ENCODE measurements at regions not wholly inside any gene's neighbourhood (a gene's known extent, or its start where the extent isn't known, plus 50 kb on each side); places are given as distances from the start of the nearest gene placed in this dataset.

DNA sequence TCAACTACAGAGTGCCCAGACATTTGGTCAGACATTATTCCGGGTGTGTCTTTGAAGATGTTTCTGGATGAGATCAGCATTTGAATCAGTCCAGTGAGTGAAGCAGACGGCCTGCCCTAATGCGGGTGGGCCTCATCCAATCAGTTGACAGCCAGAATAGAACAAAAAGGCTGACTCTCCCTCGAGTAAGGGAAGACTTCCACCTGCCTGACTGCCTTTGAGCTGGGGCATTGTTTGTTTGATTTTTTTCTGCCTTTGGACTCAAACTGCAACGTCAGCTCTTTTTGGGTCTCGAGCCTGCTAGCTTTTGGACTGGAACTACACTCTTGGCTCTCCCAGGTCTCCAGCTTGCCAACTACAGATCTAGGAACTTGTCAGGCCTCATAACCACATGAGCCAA is 111.7 kb upstream of the AGAP1 start:
- no peak for DNase-seq (ENCODE audit: low read depth)
- H3K4me3 ChIP-seq (ENCODE audit: low read depth, low read length), result no peak overlapping the region
- TF ChIP-seq, protein P1, sequence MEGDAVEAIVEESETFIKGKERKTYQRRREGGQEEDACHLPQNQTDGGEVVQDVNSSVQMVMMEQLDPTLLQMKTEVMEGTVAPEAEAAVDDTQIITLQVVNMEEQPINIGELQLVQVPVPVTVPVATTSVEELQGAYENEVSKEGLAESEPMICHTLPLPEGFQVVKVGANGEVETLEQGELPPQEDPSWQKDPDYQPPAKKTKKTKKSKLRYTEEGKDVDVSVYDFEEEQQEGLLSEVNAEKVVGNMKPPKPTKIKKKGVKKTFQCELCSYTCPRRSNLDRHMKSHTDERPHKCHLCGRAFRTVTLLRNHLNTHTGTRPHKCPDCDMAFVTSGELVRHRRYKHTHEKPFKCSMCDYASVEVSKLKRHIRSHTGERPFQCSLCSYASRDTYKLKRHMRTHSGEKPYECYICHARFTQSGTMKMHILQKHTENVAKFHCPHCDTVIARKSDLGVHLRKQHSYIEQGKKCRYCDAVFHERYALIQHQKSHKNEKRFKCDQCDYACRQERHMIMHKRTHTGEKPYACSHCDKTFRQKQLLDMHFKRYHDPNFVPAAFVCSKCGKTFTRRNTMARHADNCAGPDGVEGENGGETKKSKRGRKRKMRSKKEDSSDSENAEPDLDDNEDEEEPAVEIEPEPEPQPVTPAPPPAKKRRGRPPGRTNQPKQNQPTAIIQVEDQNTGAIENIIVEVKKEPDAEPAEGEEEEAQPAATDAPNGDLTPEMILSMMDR (IDR thresholded peaks at IDR 0.05; ENCODE audit: low read depth, low read length, missing control alignments), result no peak
- in situ Hi-C loops (cut with HindIII; ENCODE audit: low sequenced_read_pairs), result no loop called here

- TF ChIP-seq, protein P1 (IDR thresholded peaks at IDR 0.05; ENCODE audit: low read depth, low read length, missing control alignments), result no peak
- in situ Hi-C loops (cut with HindIII; ENCODE audit: low sequenced_read_pairs), result no loop called here
- H3K4me3 ChIP-seq (ENCODE audit: low read depth, low read length), result no peak overlapping the region
- no peak for DNase-seq (ENCODE audit: low read depth)
These were observed 111.2 kb upstream of the AGAP1 start for GRCh38 chr2:235382601-235383000.

DNA sequence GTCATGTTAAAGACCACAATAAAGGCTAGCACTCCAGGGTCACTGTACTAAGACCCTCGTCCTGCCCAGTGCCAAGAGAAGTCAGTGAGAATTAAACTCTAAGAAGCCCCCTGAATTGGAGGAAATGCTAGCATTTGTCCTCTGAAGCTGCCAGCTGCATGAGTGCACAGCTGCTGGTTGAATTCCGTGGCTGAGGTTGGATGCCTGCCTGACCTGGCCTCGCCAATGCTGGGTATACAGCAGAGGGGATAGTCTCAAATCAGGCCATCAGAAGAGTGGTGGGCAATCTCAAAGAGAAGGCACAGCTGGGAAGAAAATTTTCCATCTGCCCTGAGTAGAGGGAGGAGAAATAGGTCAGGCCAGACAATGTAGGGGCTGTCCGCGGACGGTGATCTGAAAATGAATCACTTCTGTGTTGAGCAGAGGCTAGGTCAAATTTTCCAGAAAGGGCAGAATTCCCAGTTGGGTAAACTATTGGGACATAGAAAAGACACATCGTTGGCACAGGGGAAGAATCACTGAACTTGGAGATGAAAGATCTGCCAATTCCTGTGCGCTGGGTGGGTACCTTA is 110.5 kb upstream of the AGAP1 start:
- in situ Hi-C loops (cut with HindIII; ENCODE audit: low sequenced_read_pairs), result no loop called here
- no peak for DNase-seq (ENCODE audit: low read depth)
- no peak overlapping the region for H3K4me3 ChIP-seq (ENCODE audit: low read depth, low read length)
- TF ChIP-seq, protein P1 (IDR thresholded peaks at IDR 0.05; ENCODE audit: low read depth, low read length, missing control alignments), result no peak

- TF ChIP-seq, protein P1 (IDR thresholded peaks at IDR 0.05; ENCODE audit: low read depth, low read length, missing control alignments), result no peak
- no peak overlapping the region for H3K4me3 ChIP-seq (ENCODE audit: low read depth, low read length)
- in situ Hi-C loops (cut with HindIII; ENCODE audit: low sequenced_read_pairs), result no loop called here
- no peak for DNase-seq (ENCODE audit: low read depth)
These were observed 109.2 kb upstream of the AGAP1 start for GRCh38 chr2:235384624-235385023.

DNA sequence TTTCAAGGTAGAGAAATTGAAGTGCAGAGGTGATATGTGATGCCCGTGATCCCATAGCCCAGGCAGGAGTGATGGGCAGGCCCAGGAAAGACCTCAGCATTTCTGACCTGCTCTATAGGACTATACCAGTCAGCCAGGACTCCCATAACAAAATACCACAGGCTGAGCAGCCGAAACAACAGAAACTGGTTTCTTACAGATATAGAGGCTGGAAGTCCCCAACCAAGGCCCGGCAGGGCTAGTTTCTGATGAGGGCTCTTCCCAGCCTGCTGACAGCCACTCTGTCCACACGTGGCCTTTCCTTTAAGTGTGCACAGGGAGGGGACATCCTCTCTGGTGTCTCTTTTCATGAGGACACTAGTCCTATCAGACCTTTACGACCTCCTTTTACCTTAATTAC is 104.2 kb upstream of the AGAP1 start:
- DNase-seq (ENCODE audit: low read depth), result no peak
- no peak overlapping the region for H3K4me3 ChIP-seq (ENCODE audit: low read depth, low read length)
- in situ Hi-C loops (cut with HindIII; ENCODE audit: low sequenced_read_pairs), result no loop called here
- TF ChIP-seq, protein P1 (IDR thresholded peaks at IDR 0.05; ENCODE audit: low read depth, low read length, missing control alignments), result no peak

GRCh38 chr2:235390108-235390815 is 103.6 kb upstream of the AGAP1 start:
- in situ Hi-C loops (cut with HindIII; ENCODE audit: low sequenced_read_pairs), result no loop called here
- H3K4me3 ChIP-seq (ENCODE audit: low read depth, low read length), result no peak overlapping the region
- TF ChIP-seq, protein P1 (IDR thresholded peaks at IDR 0.05; ENCODE audit: low read depth, low read length, missing control alignments), result no peak
- no peak for DNase-seq (ENCODE audit: low read depth)
